ENCODE measurements at regions not wholly inside any gene's neighbourhood (a gene's known extent, or its start where the extent isn't known, plus 50 kb on each side); places are given as distances from the start of the nearest gene placed in this dataset.
"Not testable (repeated sequence)": the region's sequence is repeated elsewhere in the genome, so short reads cannot be mapped to it uniquely, and the experiment has no call there.

DNA sequence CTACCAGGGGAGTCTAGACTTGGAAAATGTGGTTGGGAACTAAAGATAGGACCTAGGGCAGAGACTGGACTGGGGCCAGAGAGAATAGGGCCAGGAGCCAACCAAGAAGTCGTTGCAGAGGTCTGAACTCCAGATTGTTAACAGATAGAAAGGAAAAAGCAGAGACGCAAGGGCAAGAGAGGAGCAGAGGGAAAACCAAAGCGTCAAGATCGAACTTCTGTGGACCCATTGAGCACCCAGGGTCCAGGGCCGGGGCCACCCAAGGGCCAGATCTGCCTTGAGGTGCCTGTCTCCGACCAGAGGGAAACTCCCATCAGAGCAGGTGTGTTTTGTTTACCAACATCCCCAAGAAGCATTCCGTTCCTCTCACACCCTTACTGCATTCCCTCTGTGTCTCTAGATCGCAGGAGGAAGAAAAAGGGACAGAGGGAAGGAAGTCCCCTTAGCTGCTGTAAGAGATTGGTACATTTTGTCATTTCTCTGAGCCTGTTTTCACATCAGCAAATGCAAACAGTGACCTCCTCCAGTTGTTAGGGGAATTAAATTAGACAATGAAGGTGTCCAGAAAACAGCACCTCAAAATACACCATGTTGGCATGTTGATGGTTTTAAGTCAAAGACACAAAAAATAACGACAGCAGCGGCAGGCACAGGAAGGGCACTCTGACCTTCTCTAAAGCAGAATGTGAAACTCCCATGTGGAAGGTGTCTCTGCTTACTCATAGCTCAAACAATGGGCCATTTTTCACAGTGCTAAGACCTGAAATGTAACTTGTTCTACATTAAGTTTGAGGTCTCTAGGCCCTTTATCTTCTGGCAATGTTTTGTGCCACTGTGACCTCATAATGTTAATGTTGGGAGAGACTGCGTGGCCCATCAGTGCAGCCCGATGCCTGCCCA is 105.8 kb upstream of the RAB4A start:
- DNase-seq = no peak

DNA sequence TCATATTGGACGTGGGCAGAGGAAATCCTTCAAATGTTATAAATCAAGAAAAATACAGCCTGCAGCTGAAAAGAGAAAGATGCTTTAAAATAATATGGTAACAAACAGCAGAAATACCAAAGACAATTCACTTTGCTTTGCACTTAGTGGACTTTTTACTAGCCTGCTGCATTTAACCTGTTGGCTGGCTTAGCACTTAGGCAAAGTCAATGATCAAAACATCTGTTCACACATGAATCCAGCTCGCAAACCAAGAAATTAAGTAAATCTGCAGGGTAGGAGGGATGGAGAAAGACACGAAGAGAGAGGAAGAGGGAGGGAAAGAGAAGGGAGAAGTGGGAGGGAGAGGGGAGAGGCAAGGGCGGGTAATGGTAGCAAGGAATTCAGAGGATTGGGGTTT is 103.6 kb upstream of the RAB4A start:
- DNase-seq = no peak

DNA sequence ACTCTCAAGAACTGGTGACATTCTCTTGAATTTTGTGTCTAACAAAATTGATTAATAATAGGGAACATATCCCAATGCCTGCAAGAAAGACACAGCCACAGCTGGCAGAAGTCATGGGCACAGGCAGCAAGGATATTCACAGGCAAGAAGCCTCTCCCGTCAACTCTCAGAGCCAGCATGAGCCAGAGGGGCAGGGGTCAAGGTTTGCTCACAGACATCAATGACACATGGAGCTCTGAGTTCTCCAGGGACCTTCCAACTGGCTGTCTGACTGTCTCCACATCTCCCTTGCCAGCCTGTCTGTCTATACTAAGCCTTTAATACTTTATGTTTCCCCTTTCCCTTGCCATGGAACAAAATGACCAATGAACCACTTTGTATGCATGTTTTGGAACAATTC is 101.5 kb upstream of the RAB4A start:
- DNase-seq = no peak

DNA sequence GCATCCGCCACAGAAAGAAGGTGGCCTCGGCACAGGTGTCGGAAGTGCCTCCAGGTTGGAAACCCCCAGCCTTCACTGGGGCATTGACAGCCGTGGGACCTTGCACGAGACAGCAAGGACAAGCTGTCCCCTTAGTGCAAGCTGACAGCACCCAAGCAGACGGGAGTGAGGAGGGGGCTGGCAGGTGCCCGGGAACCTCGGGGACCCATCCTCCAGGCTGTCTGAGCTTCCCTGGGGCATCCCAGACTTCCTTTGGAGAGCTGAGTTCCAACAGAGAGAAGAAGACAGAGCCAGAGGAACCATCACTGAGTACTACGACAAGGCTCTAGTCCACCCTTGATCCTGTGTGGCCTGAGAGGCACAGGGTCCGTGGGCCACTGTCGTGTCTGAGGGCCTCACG is 100.6 kb upstream of the RAB4A start:
- no peak for DNase-seq

DNA sequence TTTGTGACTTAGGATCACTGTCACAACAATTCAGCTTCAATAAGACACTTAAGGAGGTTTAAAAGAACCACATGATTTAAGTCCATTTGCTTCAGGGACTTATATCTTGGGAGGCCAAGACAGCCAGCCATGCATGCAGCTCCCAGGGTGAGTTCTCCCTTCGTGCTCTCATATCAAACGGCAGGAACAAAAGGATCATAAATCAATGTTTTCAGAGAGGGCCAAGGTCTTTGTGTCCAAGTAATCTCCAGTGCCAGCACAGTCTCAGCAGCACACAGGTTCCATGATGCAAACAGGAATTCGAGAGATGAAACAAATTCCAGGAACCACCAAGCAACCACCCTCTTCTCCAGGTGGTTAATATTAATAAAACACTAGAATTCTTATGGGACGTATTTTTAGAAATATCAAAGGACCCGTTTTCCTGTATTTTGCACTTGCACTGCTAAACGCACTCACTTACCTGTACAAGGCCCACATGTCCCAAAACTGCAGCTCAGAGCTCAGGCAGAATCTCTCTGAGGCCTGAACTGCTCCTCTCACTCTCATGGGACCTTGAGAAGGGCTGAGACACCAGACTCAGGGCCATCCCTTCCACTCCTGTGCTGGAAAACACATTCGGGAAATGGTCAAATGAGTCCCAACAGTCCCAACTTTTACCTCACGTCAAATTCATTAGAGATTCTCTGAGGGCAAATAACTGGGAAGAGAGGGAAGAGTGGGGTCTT is 100.0 kb upstream of the RAB4A start:
- no peak for DNase-seq

DNA sequence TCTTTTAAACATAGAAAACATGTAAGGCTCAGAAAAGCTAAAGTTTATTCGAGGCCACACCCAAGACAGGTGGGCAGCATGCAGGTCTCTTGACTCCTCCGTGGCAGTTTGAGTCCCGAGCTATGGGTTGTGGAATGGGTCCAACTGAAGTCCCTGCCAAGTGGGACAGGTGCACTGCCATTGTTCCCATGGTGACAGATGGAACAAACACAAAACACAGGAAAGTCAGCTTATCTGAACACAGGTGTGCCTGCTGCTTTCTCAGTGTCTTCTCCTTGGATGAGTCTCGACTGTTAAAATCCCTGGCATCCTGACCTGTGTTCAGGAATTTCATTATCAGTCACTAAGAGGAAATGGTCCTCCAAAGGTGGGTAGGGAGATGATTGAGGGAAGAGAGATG is 99.0 kb upstream of the RAB4A start:
- no peak for DNase-seq

DNA sequence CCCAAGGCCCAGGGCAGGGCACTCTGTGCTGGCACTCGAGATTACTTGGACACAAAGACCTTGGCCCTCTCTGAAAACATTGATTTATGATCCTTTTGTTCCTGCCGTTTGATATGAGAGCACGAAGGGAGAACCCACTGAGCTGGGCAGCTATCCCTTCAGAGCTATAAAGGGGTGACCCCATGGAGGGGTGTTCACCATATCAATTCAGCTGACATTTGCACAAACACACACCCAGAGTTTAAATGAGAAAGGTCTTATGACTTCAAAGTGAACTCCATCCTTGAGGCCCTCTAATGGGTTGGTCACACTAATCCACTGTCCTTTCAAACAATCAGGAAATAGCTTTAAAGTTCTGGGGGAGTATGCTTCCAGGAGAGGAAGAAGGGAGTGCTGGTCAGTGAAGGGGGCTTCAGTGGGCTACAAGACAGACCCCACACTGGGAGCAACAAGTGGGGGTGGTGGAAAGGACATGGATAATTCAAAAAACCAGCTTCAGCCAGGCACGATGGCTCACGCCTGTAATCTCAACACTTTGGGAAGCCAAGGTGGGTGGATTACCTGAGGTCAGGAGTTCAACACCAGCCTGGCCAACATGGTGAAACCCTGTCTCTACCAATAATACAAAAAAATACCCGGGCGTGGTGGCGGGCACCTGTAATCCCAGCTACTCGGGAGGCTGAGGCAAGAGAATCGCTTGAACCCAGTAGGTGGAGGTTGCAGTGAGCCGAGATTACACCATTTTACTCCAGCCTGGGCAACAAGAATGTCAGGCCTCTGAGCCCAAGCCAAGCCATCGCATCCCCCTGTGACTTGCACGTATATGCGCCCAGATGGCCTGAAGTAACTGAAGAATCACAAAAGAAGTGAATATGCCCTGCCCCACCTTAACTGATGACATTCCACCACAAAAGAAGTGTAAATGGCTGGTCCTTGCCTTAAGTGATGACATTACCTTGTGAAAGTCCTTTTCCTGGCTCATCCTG is 97.1 kb upstream of the RAB4A start:
- DNase-seq = not testable (repeated sequence)

DNA sequence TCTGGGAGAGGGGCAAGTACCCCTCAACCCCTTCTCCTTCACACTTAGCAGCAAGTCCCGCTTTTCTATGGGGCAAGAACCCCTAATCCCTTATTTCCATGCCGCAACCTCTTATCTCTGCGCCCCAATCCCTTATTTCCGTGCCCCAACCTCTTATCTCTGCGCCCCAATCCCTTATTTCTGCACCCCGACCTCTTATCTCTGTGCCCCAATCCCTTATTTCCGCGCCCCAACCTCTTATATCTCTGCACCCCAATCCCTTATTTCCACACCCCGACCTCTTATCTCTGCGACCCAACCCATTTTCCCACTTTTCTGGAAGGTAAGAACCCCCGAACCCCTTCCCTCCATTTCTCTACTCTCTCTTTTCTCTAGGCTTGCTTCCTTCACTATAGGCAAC is 95.6 kb upstream of the RAB4A start:
- DNase-seq = not testable (repeated sequence)

DNA sequence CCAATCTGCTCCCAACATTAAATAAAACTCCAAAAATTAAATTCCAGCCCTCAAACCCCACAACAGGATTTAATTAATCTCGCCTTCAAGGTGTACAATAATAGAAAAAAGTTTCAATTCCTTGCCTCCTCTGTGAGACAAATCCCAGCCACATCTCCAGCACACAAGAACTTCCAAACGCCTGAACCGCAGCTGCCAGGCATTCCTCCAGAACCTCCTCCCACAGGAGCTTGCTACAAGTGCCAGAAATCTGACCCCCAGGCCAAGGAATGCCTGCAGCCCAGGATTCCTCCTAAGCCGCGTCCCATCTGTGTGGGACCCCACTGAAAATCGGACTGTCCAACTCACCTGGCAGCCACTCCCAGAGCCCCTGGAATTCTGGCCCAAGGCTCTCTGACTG is 94.5 kb upstream of the RAB4A start:
- DNase-seq = not testable (repeated sequence)

DNA sequence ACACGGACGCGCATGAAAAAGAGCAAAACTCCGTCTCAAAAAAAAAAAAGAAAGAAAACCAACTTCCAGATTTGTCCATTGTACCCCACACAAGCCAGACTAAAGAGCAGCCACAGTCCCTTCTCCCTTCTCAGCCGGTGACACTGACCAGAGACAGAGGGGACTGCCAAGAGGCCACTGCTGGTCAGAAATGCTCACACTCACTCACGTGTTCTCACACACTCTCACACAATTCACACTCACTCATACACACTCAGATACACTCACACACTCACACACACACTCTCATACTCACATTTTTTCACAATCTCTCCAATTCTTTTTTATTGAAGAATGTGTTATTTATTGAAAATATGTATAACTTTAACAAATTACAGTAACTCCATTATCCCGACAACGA is 90.8 kb upstream of the RAB4A start:
- no peak for DNase-seq

DNA sequence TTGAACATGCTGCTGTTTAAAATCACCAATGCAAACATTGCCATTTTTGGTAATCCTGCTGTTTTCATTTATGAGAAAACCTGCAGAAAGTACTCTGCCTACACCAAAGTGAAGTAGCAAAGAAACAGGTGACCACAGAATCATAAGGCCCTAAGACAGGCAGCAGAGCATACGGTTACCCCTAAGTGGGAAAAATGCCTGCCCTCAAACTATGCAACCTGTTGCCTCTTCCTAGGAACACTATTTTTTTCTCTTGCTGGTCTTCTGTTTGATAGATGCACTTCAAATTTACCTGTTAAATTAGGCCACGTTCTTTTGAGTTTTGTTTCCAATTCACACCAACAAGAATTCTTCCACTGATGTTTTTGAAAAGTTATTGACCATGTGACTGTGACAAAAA is 89.5 kb upstream of the RAB4A start:
- no peak for DNase-seq

DNA sequence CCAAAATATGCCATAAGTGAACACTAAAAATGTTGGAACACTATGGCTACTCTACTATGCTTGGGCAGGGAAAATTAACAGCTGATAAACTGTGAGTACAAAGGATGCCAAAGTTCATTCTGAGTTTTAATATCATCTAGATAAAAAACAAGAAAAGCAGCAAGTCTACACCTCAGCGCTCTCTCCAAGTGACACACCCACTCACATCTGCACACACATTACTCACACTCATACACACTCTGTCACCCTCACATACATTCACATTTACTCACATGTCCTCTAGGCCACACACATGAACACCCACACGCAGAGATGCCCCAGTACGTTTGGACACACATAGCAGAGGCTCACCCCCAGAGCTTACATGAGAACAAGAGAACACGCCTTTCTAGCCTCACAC is 87.3 kb upstream of the RAB4A start:
- DNase-seq = no peak

DNA sequence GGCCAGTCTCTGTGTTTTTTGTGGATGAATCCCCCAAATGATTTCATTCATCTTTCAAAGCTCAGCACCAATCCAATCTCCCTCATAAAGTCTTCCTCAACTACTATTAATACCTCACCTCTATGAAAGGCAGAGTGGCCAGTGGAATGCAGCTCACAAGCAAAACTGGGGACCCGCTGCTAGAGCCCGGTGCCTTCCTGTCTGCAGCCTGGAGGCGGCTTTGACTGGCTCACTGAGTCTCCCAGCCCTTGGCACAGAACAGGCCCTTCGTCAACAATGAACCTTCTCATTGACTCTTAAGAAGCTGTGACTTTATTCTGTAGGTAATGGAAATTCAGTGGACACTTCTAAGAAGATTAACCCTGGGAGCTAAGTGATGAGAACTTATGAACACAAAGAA is 86.8 kb upstream of the RAB4A start:
- DNase-seq = no peak

DNA sequence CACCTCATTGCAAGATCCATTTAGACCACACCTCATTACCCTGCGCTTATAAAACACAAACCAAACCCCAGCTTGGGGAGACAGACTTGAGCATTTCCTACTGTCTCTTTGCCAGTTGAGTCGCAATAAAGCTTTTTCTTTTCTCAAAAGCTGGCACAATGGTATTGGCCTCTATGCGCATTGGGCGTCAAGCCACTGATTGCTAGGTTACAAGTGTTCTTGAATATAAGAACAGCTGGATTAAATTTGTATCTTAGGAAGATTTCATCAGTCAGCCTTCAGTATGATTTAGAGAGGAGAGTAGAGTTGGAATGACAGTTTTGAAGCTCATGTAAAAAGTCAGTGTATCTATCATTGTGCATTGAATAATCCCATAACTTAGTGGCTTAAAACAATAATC is 84.9 kb upstream of the RAB4A start:
- no peak for DNase-seq

DNA sequence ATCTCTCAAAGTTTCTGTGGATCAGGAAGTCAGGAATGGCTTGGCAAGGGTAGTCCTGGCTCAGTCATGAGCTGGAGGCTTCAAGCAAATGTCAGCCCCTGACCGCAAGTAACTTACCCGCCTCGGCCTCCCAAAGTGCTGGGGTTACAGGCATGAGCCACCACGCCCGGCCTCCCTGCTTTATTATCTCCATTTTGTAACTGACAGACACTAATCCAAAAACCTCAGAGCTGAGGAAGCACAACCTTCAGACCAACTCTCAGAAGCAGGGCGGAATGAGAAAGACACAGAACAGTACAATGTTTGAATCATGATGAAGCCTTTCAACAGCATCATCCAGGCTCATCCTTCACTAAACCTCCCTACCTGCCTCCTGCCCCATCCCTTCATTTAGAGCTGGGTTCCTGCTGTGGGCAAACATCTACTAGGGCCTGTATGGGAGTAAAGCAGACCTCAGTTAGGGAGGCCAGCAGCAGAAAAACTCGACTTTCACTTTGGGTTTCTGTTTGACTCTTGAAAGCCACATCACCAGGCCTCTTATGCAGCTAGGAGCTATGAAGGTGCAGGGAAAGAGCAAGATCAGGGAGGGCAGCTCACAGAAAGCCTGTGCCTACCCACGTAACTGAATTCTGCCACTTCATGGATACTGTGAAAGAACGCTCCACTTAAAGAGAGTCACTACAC is 84.4 kb upstream of the RAB4A start:
- DNase-seq = no peak

DNA sequence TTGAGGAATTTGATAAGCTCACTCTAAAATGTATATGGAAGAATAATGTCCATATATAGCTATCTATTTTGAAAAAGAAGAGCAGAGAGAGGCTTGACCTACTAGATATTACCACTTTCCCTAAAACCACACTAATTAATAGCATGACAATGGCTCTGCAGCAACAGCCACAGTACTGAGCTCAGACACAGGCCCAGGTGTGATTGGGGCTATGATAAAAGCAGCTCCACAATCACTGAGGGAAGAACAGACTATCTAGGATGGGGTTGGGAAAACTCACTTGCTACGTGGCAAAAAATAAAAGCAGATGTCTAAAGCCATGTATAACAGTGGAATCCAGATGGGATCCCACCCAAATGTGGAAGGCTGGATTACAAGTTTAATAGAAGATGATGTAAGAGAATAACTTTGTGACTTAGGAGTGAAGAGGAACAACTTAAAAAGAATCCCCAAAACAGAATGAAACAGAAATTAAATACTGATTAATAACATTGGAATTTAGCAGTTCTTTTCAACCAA is 80.8 kb upstream of the RAB4A start:
- DNase-seq = no peak

DNA sequence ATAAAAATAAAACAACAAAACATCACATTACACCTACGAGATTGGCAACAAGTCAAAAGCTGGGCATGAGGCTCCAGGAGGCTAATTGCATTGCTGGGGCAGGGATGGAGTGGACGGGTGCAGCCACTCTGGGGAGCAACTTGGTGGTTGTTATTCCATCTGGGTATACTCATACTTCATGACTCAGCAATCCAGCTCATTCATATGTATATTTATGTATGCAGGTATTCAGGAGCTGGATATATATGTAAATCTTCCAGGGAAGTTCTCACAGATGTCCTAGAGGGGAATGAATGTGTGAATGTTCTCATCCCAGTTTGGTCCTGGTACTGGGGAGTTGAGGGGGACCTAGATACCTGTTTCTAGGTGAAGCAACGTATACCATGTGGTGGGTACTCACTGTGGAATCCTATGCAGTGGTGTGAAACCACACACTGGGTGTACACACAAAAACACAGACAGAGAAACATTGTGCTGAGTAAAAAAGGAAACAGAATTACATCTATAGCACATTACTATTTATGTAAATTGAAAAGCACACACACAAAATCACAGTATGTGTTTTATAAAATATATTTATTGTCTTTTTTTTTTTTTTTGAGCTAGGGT is 79.7 kb upstream of the RAB4A start:
- no peak for DNase-seq

DNA sequence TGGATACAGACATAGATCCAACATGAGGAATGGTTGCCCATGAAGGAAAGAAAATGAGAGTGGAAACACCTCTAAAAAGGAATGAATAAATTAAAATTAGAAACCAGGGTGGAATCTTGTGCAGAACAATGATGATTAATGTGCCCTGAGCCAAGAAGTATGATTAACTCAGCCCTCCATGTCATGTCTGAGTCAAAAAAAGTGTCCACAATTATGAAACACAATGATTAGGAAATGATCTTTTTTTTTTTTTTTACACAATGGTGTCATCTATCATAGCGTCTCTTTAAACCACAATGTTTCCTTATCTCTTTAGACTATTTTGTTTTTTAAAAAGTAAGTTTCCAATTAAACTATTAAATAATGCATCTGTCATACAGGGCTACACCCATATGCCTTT is 78.9 kb upstream of the RAB4A start:
- peak; percentile 35 for DNase-seq

DNA sequence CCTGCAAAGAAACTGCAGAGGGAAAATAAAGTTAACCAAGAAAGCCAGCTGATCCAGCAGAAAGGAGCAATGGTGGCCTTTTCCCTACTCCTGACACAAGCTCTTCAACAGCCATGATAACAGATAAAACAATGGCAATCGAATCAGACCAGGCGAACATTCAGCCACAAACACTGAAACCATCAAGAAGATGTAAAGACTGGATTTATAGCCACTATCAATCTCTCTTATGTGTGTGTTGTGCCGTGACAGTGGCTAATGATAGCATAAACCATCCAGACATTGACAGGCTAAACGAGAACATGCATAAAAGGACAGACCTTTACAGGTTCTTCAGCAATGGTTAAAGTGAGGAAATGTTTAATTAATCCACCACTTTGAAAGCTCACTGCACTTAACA is 78.1 kb upstream of the RAB4A start:
- no peak for DNase-seq

DNA sequence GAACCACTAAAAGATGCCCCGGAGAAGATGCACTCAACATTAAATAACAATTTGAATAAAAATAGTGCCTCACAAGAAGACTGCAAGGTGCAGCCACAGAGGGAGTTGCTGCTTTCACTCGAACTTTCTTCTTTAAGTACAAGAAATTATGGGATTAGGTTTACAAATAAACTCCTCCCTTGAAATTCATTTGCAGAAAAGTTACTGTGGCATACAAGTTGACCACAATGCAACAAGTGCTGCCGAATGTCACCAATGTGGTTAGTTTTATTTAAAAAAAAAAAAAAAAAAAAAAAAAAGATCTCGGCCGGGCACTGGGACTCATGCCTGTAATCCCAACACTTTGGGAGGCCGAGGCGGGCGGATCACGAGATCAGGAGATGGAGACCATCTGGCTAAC is 76.8 kb upstream of the RAB4A start:
- no peak for DNase-seq

DNA sequence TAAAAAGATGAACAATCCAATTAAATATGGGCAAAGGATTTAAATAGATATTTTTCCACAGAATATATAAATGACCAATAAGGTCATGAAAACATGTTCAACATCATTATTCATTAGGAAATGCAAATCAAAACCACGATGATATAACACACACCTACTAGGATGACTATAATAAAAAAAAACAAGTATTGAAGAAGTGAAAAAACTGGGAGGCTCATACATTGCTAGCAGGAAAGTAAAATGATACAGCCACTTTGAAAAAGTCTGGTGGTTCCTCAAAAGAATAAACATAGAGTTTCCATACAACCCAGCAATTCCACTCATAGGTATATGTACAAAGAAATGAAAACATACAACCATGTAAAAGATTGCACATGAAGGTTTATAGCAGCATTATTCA is 75.7 kb upstream of the RAB4A start:
- DNase-seq = no peak

Data from EL (cell line).